C4-2B (cell line): ENCODE measurements at regions not wholly inside any gene's neighbourhood (a gene's known extent, or its start where the extent isn't known, plus 50 kb on each side); places are given as distances from the start of the nearest gene placed in this dataset.

Source experiments
- H3K27ac ChIP-seq: fragments of 450-650 bp; 2 replicates; pipeline ENCODE4 v1.5.1; 2017
- ZFX ChIP-seq: fragments of 450-650 bp; IDR thresholded peaks from 2 replicates; pipeline ENCODE4 v1.6.1; 2017
- TF ChIP-seq, protein P1 (sequence below): fragments of 450-650 bp; conservative IDR thresholded peaks from 2 replicates; pipeline ENCODE4 v1.5.1; 2017; ENCODE audit warnings: mild to moderate bottlenecking

DNA sequence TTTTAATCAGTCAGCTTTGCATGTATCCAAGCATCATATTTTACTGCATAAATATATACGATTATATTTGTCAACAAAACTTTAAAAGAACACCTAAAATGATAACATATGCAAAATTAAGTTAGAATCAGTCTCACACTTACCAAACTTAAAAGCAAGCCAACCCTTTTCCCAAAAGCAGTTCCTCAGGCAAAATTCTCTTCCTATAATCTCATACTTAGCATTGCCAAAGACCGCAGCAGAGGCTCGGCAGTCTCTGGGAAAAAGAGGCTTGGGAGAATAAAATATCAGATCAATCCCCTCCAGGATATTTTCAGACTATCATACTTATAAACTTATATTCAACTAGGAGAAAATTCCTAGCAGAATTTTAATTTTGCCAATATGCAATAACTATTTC lies 93.2 kb upstream of the RGS18 start:
- TF ChIP-seq, protein P1, sequence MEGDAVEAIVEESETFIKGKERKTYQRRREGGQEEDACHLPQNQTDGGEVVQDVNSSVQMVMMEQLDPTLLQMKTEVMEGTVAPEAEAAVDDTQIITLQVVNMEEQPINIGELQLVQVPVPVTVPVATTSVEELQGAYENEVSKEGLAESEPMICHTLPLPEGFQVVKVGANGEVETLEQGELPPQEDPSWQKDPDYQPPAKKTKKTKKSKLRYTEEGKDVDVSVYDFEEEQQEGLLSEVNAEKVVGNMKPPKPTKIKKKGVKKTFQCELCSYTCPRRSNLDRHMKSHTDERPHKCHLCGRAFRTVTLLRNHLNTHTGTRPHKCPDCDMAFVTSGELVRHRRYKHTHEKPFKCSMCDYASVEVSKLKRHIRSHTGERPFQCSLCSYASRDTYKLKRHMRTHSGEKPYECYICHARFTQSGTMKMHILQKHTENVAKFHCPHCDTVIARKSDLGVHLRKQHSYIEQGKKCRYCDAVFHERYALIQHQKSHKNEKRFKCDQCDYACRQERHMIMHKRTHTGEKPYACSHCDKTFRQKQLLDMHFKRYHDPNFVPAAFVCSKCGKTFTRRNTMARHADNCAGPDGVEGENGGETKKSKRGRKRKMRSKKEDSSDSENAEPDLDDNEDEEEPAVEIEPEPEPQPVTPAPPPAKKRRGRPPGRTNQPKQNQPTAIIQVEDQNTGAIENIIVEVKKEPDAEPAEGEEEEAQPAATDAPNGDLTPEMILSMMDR = no peak
- no peak for TF ChIP-seq ZFX
- H3K27ac ChIP-seq = no peak overlapping the region

DNA sequence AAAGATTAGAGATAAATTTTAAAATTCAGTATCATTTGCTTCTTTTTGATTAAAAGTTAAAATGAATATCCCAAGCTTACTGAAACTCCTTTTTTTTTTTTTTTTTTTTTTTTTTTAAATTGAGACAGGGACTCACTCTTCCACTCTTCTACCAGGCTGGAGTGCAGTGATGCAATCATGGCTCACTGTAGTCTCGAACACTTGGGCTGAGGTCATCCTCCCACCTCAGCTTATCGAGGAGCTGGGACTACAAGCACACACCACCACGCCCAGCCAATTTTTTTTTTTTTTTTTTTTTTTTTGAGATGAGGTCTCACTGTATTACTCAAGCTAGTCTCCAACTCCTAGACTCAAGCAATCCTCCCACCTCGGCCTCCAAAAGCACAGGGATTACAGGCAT lies 92.1 kb upstream of the RGS18 start:
- TF ChIP-seq, protein P1 = no peak
- H3K27ac ChIP-seq = no peak overlapping the region

DNA sequence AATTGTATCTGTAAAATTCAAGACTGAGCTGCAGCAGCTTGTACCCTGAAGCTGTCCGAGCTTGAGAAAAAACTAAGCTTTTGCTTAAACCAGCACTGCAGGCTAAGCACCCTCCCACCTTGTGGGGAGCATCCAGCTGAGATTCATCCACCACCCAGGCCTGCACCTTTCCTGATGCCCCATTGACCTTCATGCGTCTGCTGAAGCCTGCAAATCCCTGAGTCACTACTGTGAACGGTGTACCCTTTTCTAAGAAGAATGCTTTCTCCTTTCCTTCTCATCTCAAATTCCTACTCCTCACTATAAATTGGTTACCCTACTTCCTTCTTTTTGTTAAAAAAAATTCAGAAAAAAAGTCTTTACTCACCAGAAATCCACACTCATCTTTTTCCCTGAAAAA lies 90.9 kb upstream of the RGS18 start:
- H3K27ac ChIP-seq = no peak overlapping the region
- TF ChIP-seq ZFX = no peak
- TF ChIP-seq, protein P1 = no peak

DNA sequence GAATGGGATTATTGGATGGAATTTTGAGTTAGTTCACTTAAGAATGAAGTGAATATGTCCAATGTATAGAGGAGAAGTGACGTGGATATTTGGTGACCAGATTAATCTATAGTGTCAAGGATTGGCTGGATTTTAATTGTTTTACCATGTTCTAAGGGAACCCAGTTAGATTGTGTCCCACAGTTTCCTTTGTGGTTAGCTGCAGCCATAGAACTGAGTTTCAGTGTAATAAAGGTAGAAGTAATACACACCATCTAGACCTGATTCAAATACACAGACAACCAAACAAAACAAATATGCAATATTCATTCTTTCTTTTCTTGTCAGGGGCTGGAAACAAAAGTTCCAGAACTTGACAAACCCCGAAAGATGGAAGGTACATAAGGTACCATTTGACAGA lies 88.0 kb upstream of the RGS18 start:
- no peak for TF ChIP-seq ZFX
- TF ChIP-seq, protein P1 = no peak
- no peak overlapping the region for H3K27ac ChIP-seq

DNA sequence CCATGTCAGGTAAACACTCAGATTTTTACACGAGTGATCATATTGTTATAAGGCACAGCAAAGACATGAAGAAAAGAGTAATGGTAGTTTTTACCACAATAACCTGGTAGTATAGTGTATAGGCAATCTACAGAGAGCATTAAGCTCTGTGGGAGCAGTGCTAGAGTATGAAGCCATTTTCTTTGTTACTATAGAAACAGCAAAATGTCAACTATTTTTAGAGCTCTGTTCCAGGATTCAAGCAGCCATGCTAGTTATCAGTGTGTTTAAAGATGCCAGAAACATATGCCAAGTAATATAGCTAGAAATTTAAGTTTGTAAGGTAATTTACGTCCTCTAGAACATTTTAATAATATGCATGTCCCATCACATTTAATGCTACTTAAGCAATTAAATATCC lies 77.6 kb upstream of the RGS18 start:
- TF ChIP-seq ZFX = no peak
- TF ChIP-seq, protein P1 = no peak
- H3K27ac ChIP-seq = no peak overlapping the region

DNA sequence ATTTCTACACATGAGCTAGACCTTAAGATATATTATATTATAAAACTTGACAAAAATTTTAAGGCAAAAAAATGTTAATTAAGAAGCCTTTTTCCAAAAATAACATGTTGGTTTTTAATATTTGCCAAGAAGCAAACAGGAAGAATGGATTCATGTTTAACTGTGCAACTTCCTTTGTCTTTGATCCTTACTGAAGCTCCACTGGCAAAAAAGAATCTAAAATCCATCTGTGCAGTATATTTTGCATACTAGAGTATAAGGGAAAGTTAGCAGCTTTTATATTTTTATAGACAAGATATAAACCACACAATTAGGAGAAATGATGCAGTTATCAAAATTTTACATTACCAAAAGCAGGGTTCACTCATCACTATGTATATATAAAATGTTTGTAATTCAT lies 76.9 kb upstream of the RGS18 start:
- H3K27ac ChIP-seq = no peak overlapping the region
- TF ChIP-seq, protein P1 = no peak
- no peak for TF ChIP-seq ZFX

DNA sequence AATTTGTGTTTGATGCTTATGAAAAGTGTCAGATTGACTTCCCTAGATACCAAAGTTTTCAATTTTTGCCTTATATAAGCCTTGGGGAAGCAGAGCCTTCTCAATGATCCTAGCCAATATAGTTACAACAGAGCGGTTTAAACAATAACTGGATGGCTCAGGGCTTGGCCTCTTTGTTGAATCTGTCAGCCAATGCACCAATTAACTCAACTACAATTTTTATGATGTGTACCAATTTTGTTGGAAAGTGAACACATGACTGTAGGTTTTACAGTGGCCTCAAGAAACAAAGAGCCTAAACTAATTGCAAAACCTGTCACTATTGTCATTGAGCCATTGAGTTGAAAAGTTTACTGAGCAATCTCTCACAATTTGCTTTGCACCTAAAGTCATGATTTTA lies 71.6 kb upstream of the RGS18 start:
- TF ChIP-seq, protein P1 = no peak
- TF ChIP-seq ZFX = no peak

More for the DNA sequence above, 71.6 kb upstream of the RGS18 start:
- no peak overlapping the region for H3K27ac ChIP-seq
